ENCODE measurements at regions not wholly inside any gene's neighbourhood (a gene's known extent, or its start where the extent isn't known, plus 50 kb on each side); places are given as distances from the start of the nearest gene placed in this dataset.

- TF ChIP-seq, protein P1, sequence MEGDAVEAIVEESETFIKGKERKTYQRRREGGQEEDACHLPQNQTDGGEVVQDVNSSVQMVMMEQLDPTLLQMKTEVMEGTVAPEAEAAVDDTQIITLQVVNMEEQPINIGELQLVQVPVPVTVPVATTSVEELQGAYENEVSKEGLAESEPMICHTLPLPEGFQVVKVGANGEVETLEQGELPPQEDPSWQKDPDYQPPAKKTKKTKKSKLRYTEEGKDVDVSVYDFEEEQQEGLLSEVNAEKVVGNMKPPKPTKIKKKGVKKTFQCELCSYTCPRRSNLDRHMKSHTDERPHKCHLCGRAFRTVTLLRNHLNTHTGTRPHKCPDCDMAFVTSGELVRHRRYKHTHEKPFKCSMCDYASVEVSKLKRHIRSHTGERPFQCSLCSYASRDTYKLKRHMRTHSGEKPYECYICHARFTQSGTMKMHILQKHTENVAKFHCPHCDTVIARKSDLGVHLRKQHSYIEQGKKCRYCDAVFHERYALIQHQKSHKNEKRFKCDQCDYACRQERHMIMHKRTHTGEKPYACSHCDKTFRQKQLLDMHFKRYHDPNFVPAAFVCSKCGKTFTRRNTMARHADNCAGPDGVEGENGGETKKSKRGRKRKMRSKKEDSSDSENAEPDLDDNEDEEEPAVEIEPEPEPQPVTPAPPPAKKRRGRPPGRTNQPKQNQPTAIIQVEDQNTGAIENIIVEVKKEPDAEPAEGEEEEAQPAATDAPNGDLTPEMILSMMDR (conservative IDR thresholded peaks at IDR 0.05; ENCODE audit: low read depth, low read length), result no peak
- DNase-seq (ENCODE audit: low read depth), result no peak
- H3K4me3 ChIP-seq (ENCODE audit: low read depth, low read length), result no peak overlapping the region
Observed at GRCh38 chr2:128424406-128425171, 105.9 kb upstream of the HS6ST1 start.

DNA sequence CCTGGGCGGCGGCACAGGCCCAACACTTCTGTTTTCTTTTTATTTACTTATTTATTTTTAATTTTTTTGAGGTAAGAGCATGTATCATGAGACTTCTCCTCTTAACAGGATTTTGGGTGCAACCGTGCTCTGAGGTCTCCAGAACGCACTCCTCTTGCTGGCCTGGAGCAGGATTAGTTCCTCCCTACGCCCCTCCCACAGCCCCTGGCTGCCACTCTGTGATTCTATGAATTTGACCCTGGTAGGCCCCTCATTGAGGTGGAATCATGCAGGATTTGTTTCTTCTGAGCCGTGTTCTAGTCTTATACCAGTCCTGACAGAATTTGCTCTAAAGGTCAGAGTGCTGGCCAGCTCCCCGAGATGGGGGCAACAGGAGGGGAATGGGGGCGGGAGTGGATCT, 106.5 kb upstream of the HS6ST1 start:
- DNase-seq (ENCODE audit: low read depth), result no peak
- TF ChIP-seq, protein P1 (conservative IDR thresholded peaks at IDR 0.05; ENCODE audit: low read depth, low read length), result no peak
- no peak overlapping the region for H3K4me3 ChIP-seq (ENCODE audit: low read depth, low read length)

DNA sequence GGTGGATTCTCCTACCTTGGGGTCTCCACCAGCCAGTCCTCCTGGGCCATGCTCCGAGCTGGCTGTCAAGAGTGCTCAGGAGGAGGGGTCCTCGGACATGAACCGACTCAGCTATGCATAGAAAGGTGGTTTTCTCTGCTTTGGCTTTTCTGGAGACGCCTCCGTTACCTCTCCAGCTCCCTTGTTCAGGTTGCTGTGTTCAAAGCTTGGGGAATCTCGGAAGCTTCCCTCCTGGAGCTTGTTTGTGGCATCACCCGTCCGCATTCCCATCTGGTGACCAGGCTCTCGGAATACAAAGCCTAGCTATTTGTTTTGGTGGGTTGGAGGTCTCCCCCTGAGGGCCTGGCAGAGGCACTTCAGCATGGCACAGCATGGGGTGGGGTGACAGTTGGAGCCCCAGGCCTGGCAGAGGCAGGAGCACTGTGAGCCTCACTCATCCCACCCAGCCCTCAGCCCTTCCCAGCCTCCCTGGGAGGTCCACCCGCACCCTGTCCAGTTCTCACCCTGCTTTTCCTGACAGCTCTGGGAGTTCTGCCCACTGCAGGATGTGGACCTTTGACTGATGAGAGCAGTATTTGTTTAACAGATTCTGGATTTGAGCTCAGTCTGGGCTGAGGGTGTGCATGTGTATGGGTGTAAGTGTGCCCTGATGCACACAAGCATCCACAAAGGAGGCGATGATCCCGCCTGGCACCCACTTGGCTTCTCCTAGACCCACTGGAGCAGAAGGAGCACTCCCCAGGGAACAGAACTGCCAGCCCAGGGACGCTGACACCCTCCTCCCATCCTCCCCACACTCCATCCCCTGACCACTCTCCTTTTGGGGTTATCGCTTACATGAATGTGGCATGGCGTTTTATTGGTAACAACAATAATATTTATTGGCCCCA, 107.3 kb upstream of the HS6ST1 start:
- DNase-seq (ENCODE audit: low read depth), result no peak
- H3K4me3 ChIP-seq (ENCODE audit: low read depth, low read length), result no peak overlapping the region
- TF ChIP-seq, protein P1 (conservative IDR thresholded peaks at IDR 0.05; ENCODE audit: low read depth, low read length), result no peak

- DNase-seq (ENCODE audit: low read depth), result no peak
- TF ChIP-seq, protein P1 (conservative IDR thresholded peaks at IDR 0.05; ENCODE audit: low read depth, low read length), result no peak
- H3K4me3 ChIP-seq (ENCODE audit: low read depth, low read length), result no peak overlapping the region
Observed at GRCh38 chr2:128427413-128427755, 108.7 kb upstream of the HS6ST1 start.

- no peak for DNase-seq (ENCODE audit: low read depth)
- TF ChIP-seq, protein P1 (conservative IDR thresholded peaks at IDR 0.05; ENCODE audit: low read depth, low read length), result no peak
- no peak overlapping the region for H3K4me3 ChIP-seq (ENCODE audit: low read depth, low read length)
Observed at GRCh38 chr2:128428415-128428814, 109.7 kb upstream of the HS6ST1 start.

DNA sequence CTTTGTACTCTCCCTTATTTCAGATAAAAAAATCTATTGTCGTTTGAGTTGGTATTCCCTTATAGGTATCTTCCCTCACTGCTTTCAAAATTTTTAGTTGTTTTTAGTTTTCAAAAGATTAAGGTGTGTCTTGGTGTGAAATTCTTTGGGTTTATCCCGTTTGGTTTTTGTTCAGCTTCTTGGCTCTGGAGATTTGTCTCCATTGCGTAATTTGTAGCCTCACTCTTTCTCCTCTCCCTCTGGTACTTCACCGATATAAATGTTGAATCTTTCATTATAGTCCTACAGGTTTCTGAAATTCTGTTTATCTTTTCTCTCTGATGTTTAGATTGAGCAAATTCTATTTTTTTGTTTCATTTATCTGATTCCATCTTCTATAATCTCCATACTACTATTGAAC, 113.8 kb upstream of the HS6ST1 start:
- no peak overlapping the region for H3K4me3 ChIP-seq (ENCODE audit: low read depth, low read length)
- TF ChIP-seq, protein P1 (conservative IDR thresholded peaks at IDR 0.05; ENCODE audit: low read depth, low read length), result no peak
- DNase-seq (ENCODE audit: low read depth), result no peak

Data from choroid plexus epithelial cell (primary cell).